H1 (cell line): ENCODE measurements at regions not wholly inside any gene's neighbourhood (a gene's known extent, or its start where the extent isn't known, plus 50 kb on each side); places are given as distances from the start of the nearest gene placed in this dataset.

Experiments
- CTCF ChIA-PET: fragments of 300-600 bp; sonication (Branson Sonifier 250); formaldehyde crosslinking; loops from one replicate; lab custom pipeline; 2021; ENCODE audit not compliant: partially characterized antibody; lab: Charles Lee
- POLR2A ChIA-PET: fragments of 300-600 bp; sonication (Branson Sonifier 250); formaldehyde crosslinking; loops from one replicate; lab custom pipeline; 2021; ENCODE audit warnings: inconsistent platforms; ENCODE audit not compliant: partially characterized antibody; lab: Charles Lee
- DNase-seq, 2 experiments: peaks; one replicate each; pipeline versions ENCODE4 v3.0.0 to v3.0.0-alpha.2; 2010 to 2022; ENCODE audit warnings: low spot score in 2 of 2, low read depth in 1 of 2, mixed read lengths in 1 of 2
- FAIRE-seq: peaks from 2 replicates; lab custom pipeline; 2011; peaks lifted over from hg19 to GRCh38; lab: Jason Lieb, UNC
- H2AFZ ChIP-seq: 2 replicates; pipeline ENCODE4 v1.8.1; 2012; ENCODE audit warnings: low read length, inconsistent platforms
- H2AK5ac ChIP-seq: 2 replicates; pipeline ENCODE4 v1.6.1; 2013; ENCODE audit warnings: low read depth, low read length
- H2BK120ac ChIP-seq: replicated peaks from 2 replicates; pipeline ENCODE3; 2013; ENCODE audit warnings: low read depth, low read length, inconsistent platforms
- H2BK12ac ChIP-seq: 2 replicates; pipeline ENCODE4 v1.6.1; 2013; ENCODE audit warnings: low read depth, low read length
- H2BK15ac ChIP-seq: 2 replicates; pipeline ENCODE4 v1.6.1; 2013; ENCODE audit warnings: low read length
- H2BK20ac ChIP-seq: 2 replicates; pipeline ENCODE4 v1.6.1; 2013; ENCODE audit warnings: low read length
- H2BK5ac ChIP-seq: 2 replicates; pipeline ENCODE4 v1.6.1; 2013; ENCODE audit warnings: low read depth, low read length
- H3K14ac ChIP-seq: 2 replicates; pipeline ENCODE4 v1.6.1; 2013; ENCODE audit warnings: inconsistent platforms; ENCODE audit not compliant: insufficient read length
- H3K18ac ChIP-seq: 2 replicates; pipeline ENCODE4 v1.6.1; 2013; ENCODE audit warnings: low read length; ENCODE audit errors: extremely low read depth
- H3K23ac ChIP-seq: 2 replicates; pipeline ENCODE4 v1.6.1; 2013; ENCODE audit warnings: inconsistent platforms; ENCODE audit not compliant: insufficient read length
- H3K23me2 ChIP-seq: 2 replicates; pipeline ENCODE4 v1.6.1; 2013; ENCODE audit warnings: low read depth, low read length
- H3K27ac ChIP-seq: 2 replicates; pipeline ENCODE4 v1.6.1; 2011; ENCODE audit warnings: low read depth, low read length, inconsistent platforms
- H3K27me3 ChIP-seq, 4 experiments: replicated peaks in 1 of 4; 1 replicate in 1 of 4; 2 replicates in 3 of 4; pipeline versions ENCODE4 v1.6.1 to v1.8.1; 2011 to 2013; ENCODE audit warnings: low read length in 3 of 4, mild to moderate bottlenecking in 3 of 4, inconsistent platforms in 2 of 4, mixed read lengths in 2 of 4, moderate library complexity in 1 of 4; ENCODE audit not compliant: control insufficient read depth in 3 of 4, insufficient read depth in 3 of 4; ENCODE audit errors: extremely low read depth in 1 of 4
- H3K36me3 ChIP-seq, 4 experiments: 2 replicates each; pipeline versions ENCODE4 v1.6.1 to v1.8.1; 2011 to 2013; ENCODE audit warnings: mild to moderate bottlenecking in 4 of 4, low read length in 3 of 4, moderate library complexity in 2 of 4, control low read depth in 1 of 4, inconsistent platforms in 1 of 4; ENCODE audit not compliant: insufficient read depth in 4 of 4, control insufficient read depth in 2 of 4
- H3K4ac ChIP-seq: replicated peaks from 2 replicates; pipeline ENCODE3; 2013; ENCODE audit warnings: low read length, low read depth, mixed read lengths, inconsistent platforms; ENCODE audit not compliant: insufficient read length
- H3K4me1 ChIP-seq, 4 experiments: replicated peaks in 1 of 4; 1 replicate in 1 of 4; 2 replicates in 3 of 4; pipeline versions ENCODE4 v1.6.1 to v1.8.1; 2011 to 2013; ENCODE audit warnings: low read length in 3 of 4, inconsistent platforms in 2 of 4, mixed read lengths in 1 of 4; ENCODE audit not compliant: insufficient read depth in 4 of 4, control insufficient read depth in 3 of 4
- H3K4me2 ChIP-seq, 2 experiments: 2 replicates each; pipeline versions ENCODE4 v1.6.1 to v1.8.1; 2011 to 2013; ENCODE audit warnings: low read depth in 2 of 2, low read length in 2 of 2, control low read depth in 1 of 2, inconsistent platforms in 1 of 2, mild to moderate bottlenecking in 1 of 2; ENCODE audit not compliant: insufficient read depth in 1 of 2
- H3K4me3 ChIP-seq, 4 experiments: fragments of 200-600, 300-600 bp in 1 of 4; sonication (generic), shearing (Covaris generic), sonication (Bioruptor Twin) in 1 of 4; 2 replicates each; pipeline versions ENCODE4 v1.5.1 to v1.8.1; 2011 to 2016; ENCODE audit warnings: low read length in 4 of 4, low read depth in 3 of 4, control low read depth in 2 of 4, inconsistent platforms in 2 of 4, mild to moderate bottlenecking in 2 of 4, mixed read lengths in 1 of 4, moderate library complexity in 1 of 4; ENCODE audit not compliant: insufficient read depth in 2 of 4; ENCODE audit errors: extremely low read depth in 1 of 4
- H3K56ac ChIP-seq: replicated peaks from 2 replicates; pipeline ENCODE3; 2013; ENCODE audit warnings: low read depth, mild to moderate bottlenecking, mixed read lengths, low read length, inconsistent platforms; ENCODE audit not compliant: insufficient read length
- H3K79me1 ChIP-seq: 2 replicates; pipeline ENCODE4 v1.6.1; 2013; ENCODE audit warnings: low read depth, low read length, control low read depth
- H3K79me2 ChIP-seq, 2 experiments: 2 replicates each; pipeline versions ENCODE4 v1.6.1 to v1.8.1; 2012 to 2013; ENCODE audit warnings: low read length in 2 of 2, mild to moderate bottlenecking in 2 of 2, inconsistent platforms in 1 of 2; ENCODE audit not compliant: insufficient read depth in 2 of 2, control insufficient read depth in 1 of 2
- H3K9ac ChIP-seq, 4 experiments: replicated peaks in 1 of 4; 1 replicate in 1 of 4; 2 replicates in 3 of 4; pipeline versions ENCODE4 v1.6.1 to v1.8.1; 2011 to 2013; ENCODE audit warnings: low read depth in 3 of 4, low read length in 3 of 4, control low read depth in 2 of 4, mild to moderate bottlenecking in 2 of 4, moderate library complexity in 2 of 4, inconsistent platforms in 1 of 4; ENCODE audit errors: extremely low read depth in 1 of 4
- H3K9me3 ChIP-seq, 2 experiments: 2 replicates each; pipeline versions ENCODE4 v1.6.1 to v1.8.1; 2012 to 2013; ENCODE audit warnings: mild to moderate bottlenecking in 2 of 2, moderate library complexity in 2 of 2, control low read depth in 1 of 2, inconsistent platforms in 1 of 2, low read depth in 1 of 2, low read length in 1 of 2, mixed read lengths in 1 of 2; ENCODE audit not compliant: insufficient read depth in 2 of 2
- H4K20me1 ChIP-seq, 2 experiments: replicated peaks in 1 of 2; 2 replicates each; pipeline versions ENCODE3 to v1.8.1; 2011 to 2013; ENCODE audit warnings: inconsistent platforms in 2 of 2, low read length in 2 of 2, mild to moderate bottlenecking in 1 of 2; ENCODE audit not compliant: insufficient read depth in 2 of 2, control insufficient read depth in 1 of 2
- H4K5ac ChIP-seq: 2 replicates; pipeline ENCODE4 v1.6.1; 2013; ENCODE audit warnings: low read length, low read depth, mixed read lengths, inconsistent platforms; ENCODE audit not compliant: insufficient read length
- H4K8ac ChIP-seq: 2 replicates; pipeline ENCODE4 v1.8.0; 2013; ENCODE audit warnings: mild to moderate bottlenecking, moderate library complexity, low read length, inconsistent platforms; ENCODE audit not compliant: insufficient read depth; ENCODE audit errors: extremely low read depth
- H4K91ac ChIP-seq: replicated peaks from 2 replicates; pipeline ENCODE3; 2013; ENCODE audit warnings: low read length, mixed read lengths, inconsistent platforms; ENCODE audit not compliant: insufficient read length
- ASH2L ChIP-seq: fragments of 200-600, 300-600 bp; sonication (generic); IDR thresholded peaks from one replicate; pipeline ENCODE4 v1.7.1; 2017; ENCODE audit warnings: low read length
- CHD1 ChIP-seq: IDR thresholded peaks from 2 replicates; pipeline ENCODE4 v1.6.1; 2012; ENCODE audit warnings: low read depth, low read length, improper control_type of control experiment
- GTF2F1 ChIP-seq: IDR thresholded peaks from 2 replicates; pipeline ENCODE4 v1.6.1; 2012; ENCODE audit warnings: low read depth, low read length, improper control_type of control experiment, borderline replicate concordance
- JUND ChIP-seq: IDR thresholded peaks from 2 replicates; pipeline ENCODE4 v1.6.1; 2011; ENCODE audit warnings: mild to moderate bottlenecking, improper control_type of control experiment, low read length
- POLR2A ChIP-seq, 2 experiments: IDR thresholded peaks; 1 replicate in 1 of 2; 2 replicates in 1 of 2; pipeline ENCODE4 v1.6.1; 2011; ENCODE audit warnings: low read depth in 2 of 2, low read length in 2 of 2, mild to moderate bottlenecking in 2 of 2; ENCODE audit errors: control extremely low read depth in 1 of 2
- SIRT6 ChIP-seq: IDR thresholded peaks from one replicate; pipeline ENCODE4 v1.7.1; 2012; ENCODE audit warnings: low read length, inconsistent platforms
- SIX5 ChIP-seq: IDR thresholded peaks from 2 replicates; pipeline ENCODE4 v1.6.1; 2011; ENCODE audit warnings: mild to moderate bottlenecking, low read depth, low read length
- SP2 ChIP-seq: IDR thresholded peaks from 2 replicates; pipeline ENCODE4 v1.6.1; 2012; ENCODE audit warnings: mild to moderate bottlenecking, low read length, inconsistent platforms
- YY1 ChIP-seq: IDR thresholded peaks from 2 replicates; pipeline ENCODE4 v1.6.1; 2011; ENCODE audit warnings: low read depth, mild to moderate bottlenecking, low read length
- WGBS, 2 experiments: shearing (Covaris generic) in 1 of 2; methylation state at CpG; one replicate each; pipeline versions ENCODE4 v1.1.6 to v1.1.7; 2013 to 2015; ENCODE audit warnings: low lambda C conversion rate in 2 of 2, mixed read lengths in 2 of 2, inconsistent platforms in 1 of 2, low coverage in 1 of 2, missing lambda C conversion rate in 1 of 2; ENCODE audit not compliant: insufficient replicate concordance in 2 of 2, insufficient coverage in 1 of 2, insufficient read length in 1 of 2; ENCODE audit errors: extremely low coverage in 1 of 2, missing lambda C conversion rate in 1 of 2; 5-methylcytosine and 5-hydroxymethylcytosine counted together
- TF ChIP-seq, protein P1 (sequence below), 3 experiments: IDR thresholded peaks; 1 replicate in 2 of 3; 2 replicates in 1 of 3; pipeline versions ENCODE4 v1.5.1 to v1.6.1; 2011; ENCODE audit warnings: low read length in 3 of 3, mild to moderate bottlenecking in 3 of 3, inconsistent platforms in 2 of 3, low read depth in 1 of 3, moderate library complexity in 1 of 3; ENCODE audit not compliant: insufficient read depth in 1 of 3; ENCODE audit errors: control extremely low read depth in 1 of 3
- TF ChIP-seq, protein P2 (sequence below): IDR thresholded peaks from 2 replicates; pipeline ENCODE4 v1.6.1; 2011; ENCODE audit warnings: low read depth, mild to moderate bottlenecking, low read length; ENCODE audit not compliant: insufficient read depth
- TF ChIP-seq, protein P3 (sequence below): IDR thresholded peaks from 2 replicates; pipeline ENCODE4 v1.6.1; 2012; ENCODE audit warnings: inconsistent platforms

DNA sequence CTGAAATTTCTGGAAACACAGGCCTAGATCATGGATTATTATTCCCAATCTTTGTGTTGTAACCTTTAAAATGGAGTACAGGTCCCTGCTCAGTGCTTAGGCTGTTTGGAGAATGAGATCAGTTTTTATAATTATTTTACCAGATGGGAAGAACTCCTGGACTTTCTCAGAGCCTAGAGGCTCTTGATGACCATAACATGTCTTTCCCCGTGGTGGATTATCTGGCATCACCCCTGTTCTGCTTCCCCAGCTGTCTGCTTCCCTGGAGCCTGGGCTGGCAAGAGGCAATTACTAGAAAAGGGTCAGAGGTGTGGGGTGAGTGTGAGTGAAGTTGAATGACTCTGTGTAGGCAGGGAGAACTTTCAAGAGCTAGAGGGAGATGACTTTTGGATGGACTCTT lies 143.0 kb downstream of the CARTPT start:
- H3K9ac ChIP-seq: no peak overlapping the region
- no peaks in the 10 kb centered on the region for H3K23me2 ChIP-seq
- no peak overlapping the region for H3K23ac ChIP-seq
- no peak overlapping the region for H4K8ac ChIP-seq
- H2BK20ac ChIP-seq: no peak overlapping the region
- no peak overlapping the region for H4K5ac ChIP-seq
- no peak overlapping the region for H3K14ac ChIP-seq
- H2BK120ac ChIP-seq: no peak overlapping the region
- H3K9me3 ChIP-seq: no peaks in the 10 kb centered on the region
- no peak overlapping the region for H2BK15ac ChIP-seq
- H3K79me2 ChIP-seq: no peaks in the 10 kb centered on the region
- no peak for DNase-seq
- H3K27ac ChIP-seq: no peak overlapping the region
- no peak overlapping the region for H3K4ac ChIP-seq
- TF ChIP-seq YY1 (no peak), SIRT6 (no peak), CHD1 (no peak), SP2 (no peak), ASH2L (no peak), GTF2F1 (no peak), SIX5 (no peak), JUND (no peak), POLR2A (IDR thresholded peaks at IDR 0.05; ENCODE audit: control extremely low read depth in 1 of 2, low read depth in 2 of 2, low read length in 2 of 2) (no peak)
- TF ChIP-seq, protein P1, sequence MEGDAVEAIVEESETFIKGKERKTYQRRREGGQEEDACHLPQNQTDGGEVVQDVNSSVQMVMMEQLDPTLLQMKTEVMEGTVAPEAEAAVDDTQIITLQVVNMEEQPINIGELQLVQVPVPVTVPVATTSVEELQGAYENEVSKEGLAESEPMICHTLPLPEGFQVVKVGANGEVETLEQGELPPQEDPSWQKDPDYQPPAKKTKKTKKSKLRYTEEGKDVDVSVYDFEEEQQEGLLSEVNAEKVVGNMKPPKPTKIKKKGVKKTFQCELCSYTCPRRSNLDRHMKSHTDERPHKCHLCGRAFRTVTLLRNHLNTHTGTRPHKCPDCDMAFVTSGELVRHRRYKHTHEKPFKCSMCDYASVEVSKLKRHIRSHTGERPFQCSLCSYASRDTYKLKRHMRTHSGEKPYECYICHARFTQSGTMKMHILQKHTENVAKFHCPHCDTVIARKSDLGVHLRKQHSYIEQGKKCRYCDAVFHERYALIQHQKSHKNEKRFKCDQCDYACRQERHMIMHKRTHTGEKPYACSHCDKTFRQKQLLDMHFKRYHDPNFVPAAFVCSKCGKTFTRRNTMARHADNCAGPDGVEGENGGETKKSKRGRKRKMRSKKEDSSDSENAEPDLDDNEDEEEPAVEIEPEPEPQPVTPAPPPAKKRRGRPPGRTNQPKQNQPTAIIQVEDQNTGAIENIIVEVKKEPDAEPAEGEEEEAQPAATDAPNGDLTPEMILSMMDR (IDR thresholded peaks at IDR 0.05; ENCODE audit: control extremely low read depth in 1 of 3, insufficient read depth in 1 of 3, low read depth in 1 of 3, low read length in 3 of 3): no peak
- TF ChIP-seq, protein P2, sequence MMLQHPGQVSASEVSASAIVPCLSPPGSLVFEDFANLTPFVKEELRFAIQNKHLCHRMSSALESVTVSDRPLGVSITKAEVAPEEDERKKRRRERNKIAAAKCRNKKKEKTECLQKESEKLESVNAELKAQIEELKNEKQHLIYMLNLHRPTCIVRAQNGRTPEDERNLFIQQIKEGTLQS: no peak
- TF ChIP-seq, protein P3, sequence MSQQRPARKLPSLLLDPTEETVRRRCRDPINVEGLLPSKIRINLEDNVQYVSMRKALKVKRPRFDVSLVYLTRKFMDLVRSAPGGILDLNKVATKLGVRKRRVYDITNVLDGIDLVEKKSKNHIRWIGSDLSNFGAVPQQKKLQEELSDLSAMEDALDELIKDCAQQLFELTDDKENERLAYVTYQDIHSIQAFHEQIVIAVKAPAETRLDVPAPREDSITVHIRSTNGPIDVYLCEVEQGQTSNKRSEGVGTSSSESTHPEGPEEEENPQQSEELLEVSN: no peak
- TF ChIP-seq, all 59 proteins: peak for 0
- Histone ChIP-seq H2BK5ac (no peak overlapping the region), H2BK12ac (no peak overlapping the region), H3K79me1 (no peaks in the 10 kb centered on the region), H3K4me1 (peaks cover 0 to 6% (median 2%) of the 10 kb centered on the region in 4 experiments; a peak in 1 of 7 replicates), H3K56ac (no peak overlapping the region), H3K27me3 (no peaks in the 10 kb centered on the region), H2AK5ac (no peak overlapping the region), H3K18ac (no peak overlapping the region), H3K4me3 (no peak overlapping the region), H4K20me1 (no peaks in the 10 kb centered on the region), H2AFZ (no peak overlapping the region), H3K36me3 (no peaks in the 10 kb centered on the region), H3K4me2 (no peak overlapping the region), H4K91ac (no peak overlapping the region)
- POLR2A ChIA-PET: no interaction called here
- WGBS, 2 experiments: 84% methylated on average over 1 of the region's 1 CpG; no CpG with 5 or more reads in 1 of the 2 experiments
- CTCF ChIA-PET: interaction anchor here (1.2 kb wide), 2 partner anchors 11 to 157 kb away, joined by 3 read pairs; no protein-coding TSS in a partner anchor
- FAIRE-seq: no peak
